Panc1 (cell line): ENCODE measurements at regions not wholly inside any gene's neighbourhood (a gene's known extent, or its start where the extent isn't known, plus 50 kb on each side); places are given as distances from the start of the nearest gene placed in this dataset.

ENCODE experiments used
- ATAC-seq: fragments of 200-7000 bp; cut with Tn5 transposase; 2 replicates; pipeline ENCODE4 v1.9.1; 2020; ENCODE audit warnings: mild to moderate bottlenecking, moderate library complexity
- BruUV-seq: library from RNA; stranded (reverse); fragments of 400-500 nt; replicated peaks from 2 replicates; lab custom pipeline; 2021; lab: Mats Ljungman, UMichigan
- CTCF ChIA-PET: fragments of 300-600 bp; sonication (Branson Sonifier 250); formaldehyde crosslinking; loops from one replicate; lab custom pipeline; 2022; ENCODE audit warnings: antibody characterized with exemption; lab: Charles Lee
- POLR2A ChIA-PET: fragments of 300-600 bp; sonication (Branson Sonifier 250); formaldehyde crosslinking; loops from one replicate; lab custom pipeline; 2022; ENCODE audit warnings: antibody characterized with exemption; lab: Charles Lee
- DNase-seq: peaks from one replicate; pipeline ENCODE4 v3.0.0-alpha.2; 2010; ENCODE audit warnings: low read depth, low spot score
- H3K27ac ChIP-seq: 2 replicates; pipeline ENCODE4 v1.5.1; 2011; ENCODE audit warnings: mild to moderate bottlenecking, low read length, inconsistent platforms
- H3K27me3 ChIP-seq: fragments of 200-500 bp; sonication (Bioruptor generic); 2 replicates; pipeline ENCODE4 v1.6.0; 2014; ENCODE audit warnings: low read length, inconsistent platforms; ENCODE audit not compliant: control insufficient read depth, insufficient read depth
- H3K36me3 ChIP-seq: fragments of 200-500 bp; sonication (Bioruptor generic); 2 replicates; pipeline ENCODE4 v1.5.1; 2014; ENCODE audit warnings: inconsistent platforms, mild to moderate bottlenecking, low read length, moderate library complexity; ENCODE audit not compliant: control insufficient read depth, insufficient read depth
- H3K4me1 ChIP-seq: 2 replicates; pipeline ENCODE4 v1.5.1; 2011; ENCODE audit warnings: inconsistent platforms, mild to moderate bottlenecking, low read length, moderate library complexity; ENCODE audit not compliant: control insufficient read depth, insufficient read depth
- H3K4me3 ChIP-seq, 2 experiments: 2 replicates each; pipeline ENCODE4 v1.5.1; 2011 to 2012; ENCODE audit warnings: low read depth in 2 of 2, low read length in 2 of 2, mild to moderate bottlenecking in 2 of 2, inconsistent platforms in 1 of 2, moderate library complexity in 1 of 2
- H3K9me3 ChIP-seq: fragments of 200-500 bp; sonication (Bioruptor generic); 2 replicates; pipeline ENCODE4 v1.5.1; 2014; ENCODE audit warnings: low read depth, mild to moderate bottlenecking, inconsistent platforms, low read length, moderate library complexity; ENCODE audit not compliant: control insufficient read depth, insufficient read depth
- CTCF ChIP-seq: fragments of 450-650 bp; IDR thresholded peaks from 2 replicates; pipeline ENCODE4 v1.5.1; 2017; ENCODE audit warnings: mild to moderate bottlenecking
- POLR2AphosphoS5 ChIP-seq: IDR thresholded peaks from 2 replicates; pipeline ENCODE4 v1.6.1; 2012; ENCODE audit warnings: mild to moderate bottlenecking, low read depth, low read length, moderate library complexity
- SIN3A ChIP-seq: IDR thresholded peaks from 2 replicates; pipeline ENCODE4 v1.6.1; 2012; ENCODE audit warnings: low read depth, mild to moderate bottlenecking, low read length, moderate library complexity, borderline replicate concordance; ENCODE audit not compliant: insufficient read depth
- TCF7L2 ChIP-seq: IDR thresholded peaks from 2 replicates; pipeline ENCODE4 v1.6.1; 2011; ENCODE audit warnings: mild to moderate bottlenecking, low read depth, low read length, inconsistent platforms
- in situ Hi-C: cut with HindIII; loops from 2 replicates; pipeline ENCODE4 v1.10.0; 2016; ENCODE audit warnings: low sequenced_read_pairs, low pct_unique_long_range_greater_than_20kb
- intact Hi-C: fragments of 100-400 bp; cut with micrococcal nuclease; formaldehyde crosslinking; loops from one replicate; pipeline ENCODE4 v1.10.0; 2022; ENCODE audit not compliant: unreplicated experiment
- TF ChIP-seq, protein P1 (sequence below), 2 experiments: IDR thresholded peaks; 2 replicates each; pipeline ENCODE4 v1.6.1; 2011 to 2012; ENCODE audit warnings: low read depth in 2 of 2, control low read depth in 1 of 2, low read length in 1 of 2, mild to moderate bottlenecking in 1 of 2, moderate library complexity in 1 of 2; ENCODE audit not compliant: insufficient read depth in 1 of 2

GRCh38 chr18:41850781-41851180, 104.3 kb upstream of the PIK3C3 start:
- Histone ChIP-seq H3K4me1 (no peaks in the 10 kb centered on the region), H3K27me3 (no peaks in the 10 kb centered on the region), H3K4me3 (no peak overlapping the region), H3K27ac (no peak overlapping the region), H3K36me3 (no peaks in the 10 kb centered on the region), H3K9me3 (no peaks in the 10 kb centered on the region)
- intact Hi-C loops: no loop called here
- BruUV-seq: no TSS peak
- ChIA-PET CTCF (no interaction called here), POLR2A (no interaction called here)
- DNase-seq (no peak), ATAC-seq (no peak)
- in situ Hi-C loops: no loop called here
- TF ChIP-seq, protein P1, sequence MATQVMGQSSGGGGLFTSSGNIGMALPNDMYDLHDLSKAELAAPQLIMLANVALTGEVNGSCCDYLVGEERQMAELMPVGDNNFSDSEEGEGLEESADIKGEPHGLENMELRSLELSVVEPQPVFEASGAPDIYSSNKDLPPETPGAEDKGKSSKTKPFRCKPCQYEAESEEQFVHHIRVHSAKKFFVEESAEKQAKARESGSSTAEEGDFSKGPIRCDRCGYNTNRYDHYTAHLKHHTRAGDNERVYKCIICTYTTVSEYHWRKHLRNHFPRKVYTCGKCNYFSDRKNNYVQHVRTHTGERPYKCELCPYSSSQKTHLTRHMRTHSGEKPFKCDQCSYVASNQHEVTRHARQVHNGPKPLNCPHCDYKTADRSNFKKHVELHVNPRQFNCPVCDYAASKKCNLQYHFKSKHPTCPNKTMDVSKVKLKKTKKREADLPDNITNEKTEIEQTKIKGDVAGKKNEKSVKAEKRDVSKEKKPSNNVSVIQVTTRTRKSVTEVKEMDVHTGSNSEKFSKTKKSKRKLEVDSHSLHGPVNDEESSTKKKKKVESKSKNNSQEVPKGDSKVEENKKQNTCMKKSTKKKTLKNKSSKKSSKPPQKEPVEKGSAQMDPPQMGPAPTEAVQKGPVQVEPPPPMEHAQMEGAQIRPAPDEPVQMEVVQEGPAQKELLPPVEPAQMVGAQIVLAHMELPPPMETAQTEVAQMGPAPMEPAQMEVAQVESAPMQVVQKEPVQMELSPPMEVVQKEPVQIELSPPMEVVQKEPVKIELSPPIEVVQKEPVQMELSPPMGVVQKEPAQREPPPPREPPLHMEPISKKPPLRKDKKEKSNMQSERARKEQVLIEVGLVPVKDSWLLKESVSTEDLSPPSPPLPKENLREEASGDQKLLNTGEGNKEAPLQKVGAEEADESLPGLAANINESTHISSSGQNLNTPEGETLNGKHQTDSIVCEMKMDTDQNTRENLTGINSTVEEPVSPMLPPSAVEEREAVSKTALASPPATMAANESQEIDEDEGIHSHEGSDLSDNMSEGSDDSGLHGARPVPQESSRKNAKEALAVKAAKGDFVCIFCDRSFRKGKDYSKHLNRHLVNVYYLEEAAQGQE (IDR thresholded peaks at IDR 0.05; ENCODE audit: insufficient read depth in 1 of 2, low read depth in 2 of 2, low read length in 1 of 2): no peak

- Histone ChIP-seq H3K4me3 (no peak overlapping the region), H3K4me1 (no peaks in the 10 kb centered on the region), H3K27ac (no peak overlapping the region), H3K27me3 (no peaks in the 10 kb centered on the region), H3K9me3 (no peaks in the 10 kb centered on the region), H3K36me3 (no peaks in the 10 kb centered on the region)
- DNase-seq: no peak
- TF ChIP-seq SIN3A (no peak), CTCF (no peak), TCF7L2 (no peak), POLR2AphosphoS5 (no peak)
- TF ChIP-seq, protein P1 (IDR thresholded peaks at IDR 0.05; ENCODE audit: insufficient read depth in 1 of 2, low read depth in 2 of 2, low read length in 1 of 2): no peak
- no TSS peak for BruUV-seq
- ChIA-PET CTCF (no interaction called here), POLR2A (no interaction called here)
- in situ Hi-C loops: no loop called here
- intact Hi-C loops: no loop called here
- no peak for ATAC-seq
These were observed 105.4 kb upstream of the PIK3C3 start for GRCh38 chr18:41849632-41850031.
